Pancreas (tissue), 10 donors: ENCODE measurements at regions not wholly inside any gene's neighbourhood (a gene's known extent, or its start where the extent isn't known, plus 50 kb on each side); places are given as distances from the start of the nearest gene placed in this dataset.
"Not testable (repeated sequence)": the region's sequence is repeated elsewhere in the genome, so short reads cannot be mapped to it uniquely, and the experiment has no call there.

Experiments used
- ATAC-seq, 4 donors: fragments of 200-7000 bp; cut with Tn5 transposase; one replicate each; pipeline versions ENCODE4 v1.8.0 to v1.9.1; 2020; ENCODE audit warnings: mild to moderate bottlenecking in 4 of 4, moderate library complexity in 4 of 4
- DNase-seq, 6 donors: peaks; one replicate each; pipeline ENCODE4 v3.0.0-alpha.2; 2020
- FAIRE-seq: peaks from 2 replicates; lab custom pipeline; 2012; peaks lifted over from hg19 to GRCh38; lab: Jason Lieb, UNC
- H3K27ac ChIP-seq, 4 donors: fragments of 200-600 bp; sonication (generic); 1 replicate in 3 of 4; 2 replicates in 1 of 4; pipeline versions ENCODE4 v1.5.0 to v1.8.0; 2020
- H3K27me3 ChIP-seq, 4 donors: fragments of 200-600 bp; one replicate each; pipeline ENCODE4 v1.8.0; 2021
- H3K36me3 ChIP-seq, 3 donors: fragments of 200-600 bp; sonication (generic) in 1 of 3; one replicate each; pipeline versions ENCODE4 v1.5.0 to v1.8.0; 2020 to 2021
- H3K4me1 ChIP-seq, 3 donors: fragments of 200-600 bp; one replicate each; pipeline ENCODE4 v1.8.0; 2021
- H3K4me3 ChIP-seq, 4 donors: fragments of 200-600 bp; sonication (generic) in 2 of 4; one replicate each; pipeline versions ENCODE4 v1.5.0 to v1.8.0; 2020 to 2021
- H3K9me3 ChIP-seq, 4 donors: fragments of 200-600 bp; one replicate each; pipeline ENCODE4 v1.8.0; 2021
- WGBS, 2 donors: extraction: QIAGEN DNeasy Blood & Tissue Kit; methylation state at CpG; one replicate each; pipeline ENCODE4 v1.1.7; 2013; 5-methylcytosine and 5-hydroxymethylcytosine counted together
- intact Hi-C, 3 donors: fragments of 100-400 bp; cut with DNase I; formaldehyde crosslinking; loops; one replicate each; pipeline versions ENCODE4 v1.11.1 to v1.14.2; 2022
- TF ChIP-seq, protein P1 (sequence below), 4 donors: fragments of 200-600 bp; sonication (generic) in 3 of 4; IDR thresholded peaks; one replicate each; pipeline versions ENCODE4 v1.5.0 to v1.8.0; 2021; ENCODE audit warnings: antibody characterized with exemption in 4 of 4
- donor health status: healthy with polysubstance abuse.
- donor health status: DM: no; HTN: no; CAD: no; lungs with moderate emphysema.
- donor health status: DM: no; HTN: no; CAD: no.
- donor health status: control.
- donor health status: control.
- donor health status: Bipolar disorder and iron deficiency.
- donor health status: DM: yes; HTN: yes; CAD: no.
- donor health status: DM: no; HTN: no; CAD: no.
- donor health status: DM: no; HTN: no; CAD: no.
- donor health status: DM: yes; HTN: yes; CAD: no.

DNA sequence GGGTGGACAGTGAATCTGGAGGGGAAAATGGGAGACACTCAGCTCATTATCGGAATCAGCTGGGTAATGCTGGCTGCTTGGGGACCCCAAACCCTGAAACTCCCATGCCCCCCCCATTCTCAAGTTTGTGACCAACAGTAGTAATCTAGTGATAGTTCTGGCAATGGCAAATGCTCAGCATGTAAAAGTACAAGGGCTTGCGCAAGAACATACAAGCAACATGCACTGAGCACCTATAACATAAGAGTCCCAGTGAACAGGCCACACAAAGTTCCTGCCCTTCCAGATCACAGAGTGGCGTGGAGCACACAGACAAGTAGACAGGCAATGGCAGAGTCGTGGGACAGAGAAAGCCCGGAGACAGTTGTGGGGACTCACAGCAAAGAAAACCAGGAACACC lies 407.9 kb downstream of the MED13L start:
- Histone ChIP-seq H3K4me3 (no peak overlapping the region), H3K9me3 (no peaks in the 10 kb centered on the region), H3K36me3 (no peaks in the 10 kb centered on the region), H3K27ac (no peak overlapping the region), H3K27me3 (no peaks in the 10 kb centered on the region), H3K4me1 (peaks cover 0 to 5% (median 0%) of the 10 kb centered on the region in 3 donors)
- intact Hi-C loops = no loop called here
- DNase-seq = no peak
- 68 to 87% methylated on average over 5 of the region's 5 CpGs for WGBS, 2 donors
- no peak for FAIRE-seq
- ATAC-seq = no peak
- TF ChIP-seq, protein P1, sequence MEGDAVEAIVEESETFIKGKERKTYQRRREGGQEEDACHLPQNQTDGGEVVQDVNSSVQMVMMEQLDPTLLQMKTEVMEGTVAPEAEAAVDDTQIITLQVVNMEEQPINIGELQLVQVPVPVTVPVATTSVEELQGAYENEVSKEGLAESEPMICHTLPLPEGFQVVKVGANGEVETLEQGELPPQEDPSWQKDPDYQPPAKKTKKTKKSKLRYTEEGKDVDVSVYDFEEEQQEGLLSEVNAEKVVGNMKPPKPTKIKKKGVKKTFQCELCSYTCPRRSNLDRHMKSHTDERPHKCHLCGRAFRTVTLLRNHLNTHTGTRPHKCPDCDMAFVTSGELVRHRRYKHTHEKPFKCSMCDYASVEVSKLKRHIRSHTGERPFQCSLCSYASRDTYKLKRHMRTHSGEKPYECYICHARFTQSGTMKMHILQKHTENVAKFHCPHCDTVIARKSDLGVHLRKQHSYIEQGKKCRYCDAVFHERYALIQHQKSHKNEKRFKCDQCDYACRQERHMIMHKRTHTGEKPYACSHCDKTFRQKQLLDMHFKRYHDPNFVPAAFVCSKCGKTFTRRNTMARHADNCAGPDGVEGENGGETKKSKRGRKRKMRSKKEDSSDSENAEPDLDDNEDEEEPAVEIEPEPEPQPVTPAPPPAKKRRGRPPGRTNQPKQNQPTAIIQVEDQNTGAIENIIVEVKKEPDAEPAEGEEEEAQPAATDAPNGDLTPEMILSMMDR (IDR thresholded peaks at IDR 0.05) = no peak

DNA sequence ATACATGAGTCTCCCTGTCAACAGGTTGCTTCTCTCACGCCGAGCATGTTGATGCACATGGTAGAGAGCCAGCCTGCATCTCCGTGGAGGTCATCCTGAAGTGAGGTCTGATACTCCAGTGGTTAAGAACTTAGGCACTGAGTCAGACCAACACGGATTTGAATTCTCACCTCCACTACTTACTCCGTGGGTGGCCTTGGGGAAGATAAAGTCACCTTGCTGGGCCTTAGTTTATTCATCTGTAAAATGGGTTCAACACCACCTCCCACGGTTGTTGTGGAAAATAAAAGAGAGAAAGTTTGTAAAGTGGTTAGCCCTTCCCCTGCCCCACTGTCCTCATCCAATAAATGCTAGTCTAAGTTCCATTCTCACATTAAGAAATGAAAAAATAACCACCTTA lies 408.9 kb downstream of the MED13L start:
- H3K4me3 ChIP-seq = no peak overlapping the region
- intact Hi-C loops = no loop called here
- no peak overlapping the region for H3K27ac ChIP-seq
- H3K36me3 ChIP-seq = no peaks in the 10 kb centered on the region
- H3K4me1 ChIP-seq = peaks cover 0 to 5% (median 0%) of the 10 kb centered on the region in 3 donors
- TF ChIP-seq, protein P1 (IDR thresholded peaks at IDR 0.05) = no peak
- WGBS, 2 donors = 61 to 72% methylated on average over 6 of the region's 6 CpGs
- no peak for FAIRE-seq
- no peaks in the 10 kb centered on the region for H3K27me3 ChIP-seq
- ATAC-seq = no peak
- DNase-seq = no peak
- H3K9me3 ChIP-seq = no peaks in the 10 kb centered on the region

DNA sequence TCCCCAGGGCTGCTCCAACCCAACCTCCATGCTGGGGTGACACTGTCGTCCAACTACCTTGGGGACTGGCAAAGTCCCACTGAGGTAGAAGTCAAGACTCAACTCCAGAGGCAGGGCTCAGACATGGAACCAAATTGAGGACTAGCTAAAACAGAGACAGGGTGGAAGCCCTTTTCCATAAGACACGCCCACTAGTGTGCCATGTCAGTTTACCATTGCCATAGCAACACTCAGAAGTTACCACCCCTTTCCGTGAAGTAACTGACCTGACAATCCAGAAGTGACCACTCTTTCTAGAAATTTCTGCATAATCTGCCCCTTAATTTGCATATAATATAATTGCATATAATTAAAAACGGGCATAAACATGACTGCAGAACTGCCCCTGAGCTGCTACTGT lies 409.6 kb downstream of the MED13L start:
- H3K27me3 ChIP-seq = no peaks in the 10 kb centered on the region
- WGBS, 2 donors = 56 to 68% methylated on average over 4 of the region's 4 CpGs
- TF ChIP-seq, protein P1 (IDR thresholded peaks at IDR 0.05) = no peak
- no peaks in the 10 kb centered on the region for H3K9me3 ChIP-seq
- H3K27ac ChIP-seq = no peak overlapping the region
- no peak for FAIRE-seq
- H3K36me3 ChIP-seq = no peaks in the 10 kb centered on the region
- no peak for ATAC-seq
- peaks cover 0 to 5% (median 0%) of the 10 kb centered on the region in 3 donors for H3K4me1 ChIP-seq
- no peak for DNase-seq
- no peak overlapping the region for H3K4me3 ChIP-seq
- intact Hi-C loops = no loop called here

DNA sequence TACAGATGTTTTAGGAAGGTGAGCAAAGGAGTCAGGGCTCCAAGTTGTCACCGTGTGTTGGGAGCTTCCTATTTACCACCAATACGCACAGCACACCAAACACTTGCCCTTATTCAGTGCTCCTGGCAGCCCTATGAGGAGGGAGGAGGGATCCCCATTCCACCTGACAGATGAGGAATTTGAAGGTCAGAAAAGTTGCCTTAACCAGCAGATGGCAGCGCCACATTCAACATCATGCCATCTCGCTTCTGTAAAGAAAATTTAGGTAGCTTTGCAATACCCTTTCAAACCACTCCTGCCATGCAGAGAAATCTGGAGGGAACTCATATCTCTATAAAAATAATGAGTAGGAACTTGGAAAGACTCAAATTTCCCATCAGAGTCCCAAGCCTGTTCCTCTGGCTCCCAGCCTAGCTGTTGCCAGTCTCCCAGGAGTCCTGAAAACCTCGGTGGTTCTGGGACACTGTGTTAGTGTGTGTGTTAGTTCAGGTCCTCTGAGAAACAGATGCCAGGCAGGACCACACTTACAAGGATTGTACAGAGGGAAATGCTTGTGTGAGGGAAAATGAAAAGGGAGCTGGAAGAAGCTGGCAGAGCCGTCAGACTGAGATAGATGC lies 410.5 kb downstream of the MED13L start:
- Histone ChIP-seq H3K27ac (no peak overlapping the region), H3K27me3 (no peaks in the 10 kb centered on the region), H3K4me3 (no peak overlapping the region), H3K4me1 (no peaks in the 10 kb centered on the region), H3K9me3 (no peaks in the 10 kb centered on the region), H3K36me3 (no peaks in the 10 kb centered on the region)
- no peak for FAIRE-seq
- TF ChIP-seq, protein P1 (IDR thresholded peaks at IDR 0.05) = no peak
- WGBS, 2 donors = 46 to 49% methylated on average over 6 of the region's 6 CpGs
- no peak for DNase-seq
- intact Hi-C loops = no loop called here
- no peak for ATAC-seq

DNA sequence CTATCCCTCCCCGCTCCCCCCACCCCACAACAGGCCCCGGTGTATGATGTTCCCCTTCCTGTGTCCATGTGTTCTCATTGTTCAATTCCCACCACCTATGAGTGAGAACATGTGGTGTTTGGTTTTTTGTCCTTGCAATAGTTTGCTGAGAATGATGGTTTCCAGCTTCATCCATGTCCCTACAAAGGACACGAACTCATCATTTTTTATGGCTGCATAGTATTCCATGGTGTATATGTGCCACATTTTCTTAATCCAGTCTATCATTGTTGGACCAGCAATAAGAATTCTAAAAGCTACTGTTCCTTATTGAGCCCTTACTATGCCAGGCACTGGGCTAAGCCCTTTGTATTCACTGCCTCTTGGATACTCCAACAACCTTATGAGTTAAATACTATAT lies 411.2 kb downstream of the MED13L start:
- H3K27ac ChIP-seq, H3K27me3 ChIP-seq, H3K4me1 ChIP-seq, intact Hi-C loops, ATAC-seq, FAIRE-seq, H3K36me3 ChIP-seq, H3K4me3 ChIP-seq, H3K9me3 ChIP-seq, DNase-seq: not testable (repeated sequence)
- 71 to 100% methylated on average over 2 to 3 of the region's 3 CpGs for WGBS, 2 donors
